ENCODE measurements at regions not wholly inside any gene's neighbourhood (a gene's known extent, or its start where the extent isn't known, plus 50 kb on each side); places are given as distances from the start of the nearest gene placed in this dataset.

GRCh38 chr5:64074533-64074932 lies 91.1 kb upstream of the RNF180 start:
- CTCF ChIA-PET: interaction anchor here (0.8 to 1.2 kb wide), 2 partner anchors 73 to 133 kb away, joined by 3 read pairs; no protein-coding TSS in a partner anchor
- peak; percentile 72 for TF ChIP-seq CTCF (IDR thresholded peaks at IDR 0.05; ENCODE audit: insufficient read depth, low read depth, low read length)
- Histone ChIP-seq H3K36me3 (ENCODE audit: control insufficient read depth, insufficient read depth, low read length) (no peaks in the 10 kb centered on the region), H3K27me3 (ENCODE audit: control insufficient read depth, insufficient read depth, low read length) (no peaks in the 10 kb centered on the region), H3K4me3 (ENCODE audit: low read depth, low read length) (no peak overlapping the region)
- DNase-seq (ENCODE audit: low read depth): no peak
- POLR2A ChIA-PET: no interaction called here

GRCh38 chr5:64069486-64069885 lies 96.2 kb upstream of the RNF180 start:
- ChIA-PET POLR2A (no interaction called here), CTCF (interaction anchor here (1.3 to 2.1 kb wide), 2 partner anchors 9 to 12 kb away, joined by 4 to 6 read pairs; no protein-coding TSS in a partner anchor)
- DNase-seq (ENCODE audit: low read depth): no peak
- Histone ChIP-seq H3K4me3 (ENCODE audit: low read depth, low read length) (no peak overlapping the region), H3K27me3 (ENCODE audit: control insufficient read depth, insufficient read depth, low read length) (no peaks in the 10 kb centered on the region), H3K36me3 (ENCODE audit: control insufficient read depth, insufficient read depth, low read length) (no peaks in the 10 kb centered on the region)
- TF ChIP-seq CTCF (IDR thresholded peaks at IDR 0.05; ENCODE audit: insufficient read depth, low read depth, low read length): no peak

- ChIA-PET POLR2A (no interaction called here), CTCF (no interaction called here)
- no peaks in the 10 kb centered on the region for H3K27me3 ChIP-seq (ENCODE audit: control insufficient read depth, insufficient read depth, low read length)
- no peak for DNase-seq (ENCODE audit: low read depth)
- no peaks in the 10 kb centered on the region for H3K36me3 ChIP-seq (ENCODE audit: control insufficient read depth, insufficient read depth, low read length)
- TF ChIP-seq CTCF (IDR thresholded peaks at IDR 0.05; ENCODE audit: insufficient read depth, low read depth, low read length): no peak
- H3K4me3 ChIP-seq (ENCODE audit: low read depth, low read length): no peak overlapping the region
Measured at GRCh38 chr5:64050296-64050695, 88.1 kb upstream of the HTR1A start.

- Histone ChIP-seq H3K4me3 (ENCODE audit: low read depth, low read length) (no peak overlapping the region), H3K27me3 (ENCODE audit: control insufficient read depth, insufficient read depth, low read length) (no peaks in the 10 kb centered on the region), H3K36me3 (ENCODE audit: control insufficient read depth, insufficient read depth, low read length) (no peaks in the 10 kb centered on the region)
- DNase-seq (ENCODE audit: low read depth): no peak
- no peak for TF ChIP-seq CTCF (IDR thresholded peaks at IDR 0.05; ENCODE audit: insufficient read depth, low read depth, low read length)
- POLR2A ChIA-PET: no interaction called here
- CTCF ChIA-PET: no interaction called here
Measured at GRCh38 chr5:64040490-64040889, 78.2 kb upstream of the HTR1A start.

- ChIA-PET CTCF (no interaction called here), POLR2A (no interaction called here)
- TF ChIP-seq CTCF (IDR thresholded peaks at IDR 0.05; ENCODE audit: insufficient read depth, low read depth, low read length): no peak
Measured at GRCh38 chr5:64026493-64026892, 64.2 kb upstream of the HTR1A start.

More at GRCh38 chr5:64026493-64026892, 64.2 kb upstream of the HTR1A start:
- Histone ChIP-seq H3K27me3 (ENCODE audit: control insufficient read depth, insufficient read depth, low read length) (no peaks in the 10 kb centered on the region), H3K36me3 (ENCODE audit: control insufficient read depth, insufficient read depth, low read length) (no peaks in the 10 kb centered on the region), H3K4me3 (ENCODE audit: low read depth, low read length) (no peak overlapping the region)
- DNase-seq (ENCODE audit: low read depth): no peak

Measured in BJ (cell line).